GM10248 (cell line): ENCODE measurements at regions not wholly inside any gene's neighbourhood (a gene's known extent, or its start where the extent isn't known, plus 50 kb on each side); places are given as distances from the start of the nearest gene placed in this dataset.
A peak's percentile ranks its signal among the peaks of the same experiment; 100 is the strongest.

ENCODE experiments used
- CTCF ChIA-PET: fragments of 300-600 bp; sonication (Branson Sonifier 250); formaldehyde crosslinking; extraction: SDS; loops from one replicate; lab custom pipeline; 2021; ENCODE audit warnings: antibody characterized with exemption; lab: Yijun Ruan, JAX
- POLR2A ChIA-PET: fragments of 350-650 bp; sonication (Branson Sonifier 250); formaldehyde crosslinking; extraction: SDS; loops from one replicate; lab custom pipeline; 2020; ENCODE audit warnings: antibody characterized with exemption; lab: Yijun Ruan, JAX
- DNase-seq: peaks from one replicate; pipeline ENCODE4 v3.0.0; 2012; ENCODE audit errors: extremely low spot score
- TF ChIP-seq, protein P1 (sequence below): IDR thresholded peaks from 2 replicates; pipeline ENCODE4 v1.5.1; 2012; ENCODE audit warnings: mild to moderate bottlenecking, low read depth; ENCODE audit errors: extremely low read depth, missing control alignments, control extremely low read depth

- ChIA-PET POLR2A (no interaction called here), CTCF (interaction anchor here (0.8 to 2.6 kb wide), 6 partner anchors 8 to 269 kb away, joined by 3 to 7 read pairs (median 4); no protein-coding TSS in a partner anchor)
- DNase-seq: no peak
- TF ChIP-seq, protein P1, sequence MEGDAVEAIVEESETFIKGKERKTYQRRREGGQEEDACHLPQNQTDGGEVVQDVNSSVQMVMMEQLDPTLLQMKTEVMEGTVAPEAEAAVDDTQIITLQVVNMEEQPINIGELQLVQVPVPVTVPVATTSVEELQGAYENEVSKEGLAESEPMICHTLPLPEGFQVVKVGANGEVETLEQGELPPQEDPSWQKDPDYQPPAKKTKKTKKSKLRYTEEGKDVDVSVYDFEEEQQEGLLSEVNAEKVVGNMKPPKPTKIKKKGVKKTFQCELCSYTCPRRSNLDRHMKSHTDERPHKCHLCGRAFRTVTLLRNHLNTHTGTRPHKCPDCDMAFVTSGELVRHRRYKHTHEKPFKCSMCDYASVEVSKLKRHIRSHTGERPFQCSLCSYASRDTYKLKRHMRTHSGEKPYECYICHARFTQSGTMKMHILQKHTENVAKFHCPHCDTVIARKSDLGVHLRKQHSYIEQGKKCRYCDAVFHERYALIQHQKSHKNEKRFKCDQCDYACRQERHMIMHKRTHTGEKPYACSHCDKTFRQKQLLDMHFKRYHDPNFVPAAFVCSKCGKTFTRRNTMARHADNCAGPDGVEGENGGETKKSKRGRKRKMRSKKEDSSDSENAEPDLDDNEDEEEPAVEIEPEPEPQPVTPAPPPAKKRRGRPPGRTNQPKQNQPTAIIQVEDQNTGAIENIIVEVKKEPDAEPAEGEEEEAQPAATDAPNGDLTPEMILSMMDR: no peak
These were observed 165.1 kb downstream of the SLIT2 start for GRCh38 chr4:20416800-20417199.

DNA sequence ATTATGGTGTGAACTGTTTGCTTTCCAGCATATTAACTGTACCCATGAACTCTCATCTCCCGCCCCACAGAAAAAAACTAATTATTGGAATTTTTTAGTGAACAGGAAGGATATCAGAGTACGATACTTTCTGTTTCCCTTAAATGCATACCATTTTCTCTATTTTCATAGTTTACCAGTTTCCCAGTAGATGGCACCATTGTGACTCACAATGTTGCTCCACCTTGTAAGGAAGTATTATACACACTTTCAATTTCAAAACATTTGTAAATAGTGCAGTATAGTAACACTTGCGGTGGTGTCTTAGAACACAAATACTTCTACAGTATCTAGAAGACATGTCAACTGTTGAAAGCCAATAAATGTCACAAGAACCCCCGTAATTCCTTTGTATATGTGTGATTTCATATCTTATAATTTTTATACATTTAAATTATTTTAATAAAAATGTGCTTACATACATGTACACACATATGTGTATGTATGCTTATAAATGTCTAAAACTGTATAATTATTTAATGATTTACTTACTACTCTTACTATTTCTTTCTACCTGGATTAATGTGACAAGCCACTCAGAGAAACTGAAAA, 167.3 kb downstream of the SLIT2 start:
- TF ChIP-seq, protein P1: peak; percentile 58
- ChIA-PET POLR2A (no interaction called here), CTCF (interaction anchor here (1.0 kb wide), 1 partner anchor 266 kb away, joined by 10 read pairs; no protein-coding TSS in a partner anchor)
- DNase-seq: peak; percentile 35

- ChIA-PET CTCF (interaction anchor here (1.2 to 1.8 kb wide), 7 partner anchors 13 to 275 kb away, joined by 3 to 11 read pairs (median 4); no protein-coding TSS in a partner anchor), POLR2A (no interaction called here)
- DNase-seq: no peak
- TF ChIP-seq, protein P1: no peak
These were observed 169.4 kb downstream of the SLIT2 start for GRCh38 chr4:20420916-20421602.

DNA sequence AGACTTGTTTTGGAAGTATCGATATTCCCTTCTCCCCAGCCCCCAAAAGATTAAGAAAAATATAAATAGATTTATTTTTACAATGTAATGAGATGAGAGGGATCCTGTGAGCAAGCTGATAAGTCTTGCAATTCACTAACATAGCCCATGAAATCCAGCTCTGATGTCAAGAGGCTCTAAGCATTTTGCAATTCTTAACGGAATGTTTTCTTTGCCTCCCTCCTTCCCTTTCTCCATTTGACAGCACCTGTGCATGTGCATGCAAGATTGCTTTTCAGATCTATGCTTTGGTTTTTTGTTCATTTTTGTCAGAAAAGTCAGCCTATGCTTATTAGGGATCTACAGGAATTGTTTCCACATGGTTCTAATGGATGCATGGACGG, 169.9 kb downstream of the SLIT2 start:
- TF ChIP-seq, protein P1: no peak
- CTCF ChIA-PET: interaction anchor here (1.2 to 1.8 kb wide), 7 partner anchors 10 to 275 kb away, joined by 3 to 11 read pairs (median 4); no protein-coding TSS in a partner anchor
- no peak for DNase-seq
- POLR2A ChIA-PET: no interaction called here

DNA sequence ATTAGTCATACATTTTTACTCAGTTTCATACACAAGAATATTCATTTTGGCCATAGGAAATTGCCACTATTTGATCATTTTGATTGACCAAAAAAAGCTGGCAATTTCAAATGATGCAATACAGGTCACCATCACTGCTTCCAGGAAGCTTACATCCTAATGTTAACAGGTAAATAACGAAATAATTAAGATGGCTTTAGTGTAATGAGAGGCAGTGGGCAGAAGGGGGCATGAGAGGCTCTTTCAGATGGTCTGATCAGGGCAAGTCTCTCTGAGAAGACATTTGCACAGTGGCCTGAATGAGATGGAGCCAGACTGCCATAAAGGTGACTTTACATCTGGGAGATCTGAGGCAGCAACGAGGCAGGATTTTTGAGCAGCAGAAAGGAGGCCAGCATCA, 170.7 kb downstream of the SLIT2 start:
- CTCF ChIA-PET: interaction anchor here (0.6 to 1.8 kb wide), 9 partner anchors 11 to 274 kb away, joined by 3 to 11 read pairs (median 4); no protein-coding TSS in a partner anchor
- TF ChIP-seq, protein P1: peak; percentile 58
- peak; percentile 14 for DNase-seq
- POLR2A ChIA-PET: no interaction called here

GRCh38 chr4:20423420-20423819, 171.7 kb downstream of the SLIT2 start:
- DNase-seq: no peak
- POLR2A ChIA-PET: no interaction called here
- TF ChIP-seq, protein P1: no peak
- CTCF ChIA-PET: no interaction called here
